ENCODE measurements at regions not wholly inside any gene's neighbourhood (a gene's known extent, or its start where the extent isn't known, plus 50 kb on each side); places are given as distances from the start of the nearest gene placed in this dataset.

- H3K27ac ChIP-seq (ENCODE audit: low read depth, low read length): no peak overlapping the region
- H3K9ac ChIP-seq (ENCODE audit: low read length): no peak overlapping the region
- TF ChIP-seq MAX (IDR thresholded peaks at IDR 0.05): no peak
- TF ChIP-seq ELF1 (IDR thresholded peaks at IDR 0.05; ENCODE audit: borderline replicate concordance, low read depth): no peak
- TF ChIP-seq POLR2A (IDR thresholded peaks at IDR 0.05; ENCODE audit: borderline replicate concordance, extremely low read depth, insufficient read depth, insufficient read length): no peak
- no peak for TF ChIP-seq RAD21 (IDR thresholded peaks at IDR 0.05; ENCODE audit: low read depth)
- TF ChIP-seq ZFX (IDR thresholded peaks at IDR 0.05): no peak
- no peak for TF ChIP-seq FOSL1 (IDR thresholded peaks at IDR 0.05; ENCODE audit: low read depth)
- TF ChIP-seq EZH2phosphoT487 (IDR thresholded peaks at IDR 0.05; ENCODE audit: borderline replicate concordance): no peak
- TF ChIP-seq CEBPB (IDR thresholded peaks at IDR 0.05; ENCODE audit: low read depth): no peak
- TF ChIP-seq EZH2 (IDR thresholded peaks at IDR 0.05): no peak
- TF ChIP-seq ZBTB33 (IDR thresholded peaks at IDR 0.05; ENCODE audit: extremely low read depth, insufficient replicate concordance, low read length): no peak
- TF ChIP-seq POLR2AphosphoS5 (IDR thresholded peaks at IDR 0.05; ENCODE audit: low read depth, low read length): no peak
- TF ChIP-seq JUND (IDR thresholded peaks at IDR 0.05): no peak
- no peak for TF ChIP-seq SIN3A (IDR thresholded peaks at IDR 0.05; ENCODE audit: low read depth)
- no peak for TF ChIP-seq CTCF (IDR thresholded peaks at IDR 0.05 in 2 of 3, conservative IDR thresholded peaks at IDR 0.05 in 1 of 3; ENCODE audit: borderline replicate concordance in 1 of 3, insufficient read depth in 1 of 3, low read depth in 2 of 3, low read length in 2 of 3)
- TF ChIP-seq EGR1 (IDR thresholded peaks at IDR 0.05; ENCODE audit: low read depth): no peak
- no peak for TF ChIP-seq SP1 (IDR thresholded peaks at IDR 0.05; ENCODE audit: low read depth)
- no peak for TF ChIP-seq YY1 (IDR thresholded peaks at IDR 0.05; ENCODE audit: extremely low read depth, insufficient replicate concordance, low read depth, low read length)
- no peak for TF ChIP-seq ZNF274 (IDR thresholded peaks at IDR 0.05; ENCODE audit: low read depth, low read length)
- no peak overlapping the region for H3K4me2 ChIP-seq (ENCODE audit: low read length)
- H3K79me2 ChIP-seq (ENCODE audit: insufficient read depth, low read length): no peaks in the 10 kb centered on the region
- H3K4me1 ChIP-seq (ENCODE audit: control insufficient read depth in 1 of 2, insufficient read depth in 2 of 2, low read length in 2 of 2): no peaks in the 10 kb centered on the region
- no peaks in the 10 kb centered on the region for H3K9me3 ChIP-seq (ENCODE audit: control insufficient read depth in 1 of 2, insufficient read depth in 1 of 2, low read depth in 1 of 2, low read length in 2 of 2)
- H2AFZ ChIP-seq (ENCODE audit: low read depth, low read length, poor library complexity, severe bottlenecking): no peak overlapping the region
- ChIA-PET RAD21 (ENCODE audit: low non-redundant PET in 1 of 2, low total read pairs in 2 of 2, uncharacterized antibody in 2 of 2, unreplicated experiment in 2 of 2) (no interaction called here), POLR2A (no interaction called here), CTCF (interaction anchor here (1.6 kb wide), 1 partner anchor 99 kb away, joined by 3 read pairs; no protein-coding TSS in a partner anchor)
- no peak overlapping the region for H3K4me3 ChIP-seq (replicated peaks in 1 of 2; ENCODE audit: low read depth in 1 of 2, low read length in 2 of 2)
- intact Hi-C loops (cut with micrococcal nuclease): no loop called here
- H4K20me1 ChIP-seq (ENCODE audit: insufficient read depth): no peaks in the 10 kb centered on the region
- H3K27me3 ChIP-seq (ENCODE audit: insufficient read depth, low read length): no peaks in the 10 kb centered on the region
- DNase-seq (ENCODE audit: low read depth, low spot score) (no peak), ATAC-seq (no peak)
- H3K9me2 ChIP-seq (ENCODE audit: insufficient read depth): no peaks in the 10 kb centered on the region
- H3K36me3 ChIP-seq (ENCODE audit: control insufficient read depth in 1 of 2, insufficient read depth in 2 of 2, low read length in 2 of 2): no peaks in the 10 kb centered on the region
- BruUV-seq (replicated peaks): no TSS peak
These were observed 2241.9 kb downstream of the PCDH7 start for GRCh38 chr4:32962100-32962499.

All from HCT116 (cell line).